B cell (primary cell): ENCODE measurements at regions not wholly inside any gene's neighbourhood (a gene's known extent, or its start where the extent isn't known, plus 50 kb on each side); places are given as distances from the start of the nearest gene placed in this dataset.

ENCODE experiments used
- ATAC-seq: fragments of 200-7000 bp; cut with Tn5 transposase; one replicate; pipeline ENCODE4 v1.10.0; 2021; ENCODE audit warnings: low read depth, mild to moderate bottlenecking, moderate number of reproducible peaks, moderate library complexity
- CTCF ChIA-PET: fragments of 350-600 bp; sonication (Branson Sonifier 250); formaldehyde crosslinking; loops from one replicate; lab custom pipeline; 2021; ENCODE audit warnings: antibody characterized with exemption, inconsistent platforms; lab: Charles Lee
- POLR2A ChIA-PET: fragments of 350-600 bp; sonication (Branson Sonifier 250); formaldehyde crosslinking; loops from one replicate; lab custom pipeline; 2021; ENCODE audit warnings: antibody characterized with exemption; lab: Charles Lee
- DNase-seq: peaks from one replicate; pipeline ENCODE4 v3.0.0; 2013
- H2AFZ ChIP-seq: 2 replicates; pipeline ENCODE4 v1.6.1; 2012; ENCODE audit warnings: mild to moderate bottlenecking, low read depth, low read length; ENCODE audit not compliant: insufficient read depth, poor library complexity, severe bottlenecking
- H3K27ac ChIP-seq, 2 donors: 1 replicate in 1 of 2; 2 replicates in 1 of 2; pipeline ENCODE4 v1.5.1; 2012 to 2013; ENCODE audit warnings: low read length in 2 of 2, mild to moderate bottlenecking in 2 of 2, moderate library complexity in 1 of 2
- H3K27me3 ChIP-seq, 4 experiments: fragments of 200-600 bp in 1 of 4; sonication (generic) in 1 of 4; replicated peaks in 1 of 4; 1 replicate in 2 of 4; 2 replicates in 2 of 4; pipeline versions ENCODE4 v1.6.1 to v1.7.0; 2013 to 2016; ENCODE audit warnings: low read length in 3 of 4, mild to moderate bottlenecking in 2 of 4, mixed read lengths in 1 of 4, moderate library complexity in 1 of 4; ENCODE audit not compliant: insufficient read depth in 4 of 4, control insufficient read depth in 3 of 4; ENCODE audit errors: control extremely low read depth in 1 of 4
- H3K36me3 ChIP-seq, 2 experiments: replicated peaks in 1 of 2; 1 replicate in 1 of 2; 2 replicates in 1 of 2; pipeline versions ENCODE4 v1.6.1 to v1.7.1; 2013; ENCODE audit warnings: low read length in 1 of 2; ENCODE audit not compliant: insufficient read depth in 2 of 2, control insufficient read depth in 1 of 2; ENCODE audit errors: control extremely low read depth in 1 of 2, extremely low read depth in 1 of 2
- H3K4me1 ChIP-seq, 2 donors: fragments of 200-600 bp in 1 of 2; sonication (generic) in 1 of 2; 1 replicate in 1 of 2; 2 replicates in 1 of 2; pipeline versions ENCODE4 v1.5.1 to v1.6.1; 2013 to 2017; ENCODE audit warnings: low read length in 2 of 2; ENCODE audit not compliant: control insufficient read depth in 2 of 2, insufficient read depth in 2 of 2
- H3K4me2 ChIP-seq: replicated peaks from 2 replicates; pipeline ENCODE3; 2012; ENCODE audit warnings: mild to moderate bottlenecking, low read depth, low read length; ENCODE audit not compliant: poor library complexity, severe bottlenecking
- H3K4me3 ChIP-seq, 5 experiments: fragments of 200-600 bp in 1 of 5; sonication (generic) in 1 of 5; 1 replicate in 3 of 5; 2 replicates in 2 of 5; pipeline versions ENCODE4 v1.5.1 to v1.7.0; 2011 to 2016; ENCODE audit warnings: low read length in 4 of 5, mild to moderate bottlenecking in 4 of 5, low read depth in 2 of 5, control low read depth in 1 of 5, moderate library complexity in 1 of 5; ENCODE audit not compliant: insufficient read depth in 1 of 5; ENCODE audit errors: control extremely low read depth in 1 of 5, extremely low read depth in 1 of 5
- H3K79me2 ChIP-seq: fragments of 200-600 bp; sonication (generic); one replicate; pipeline ENCODE4 v1.6.0; 2016; ENCODE audit warnings: low read length; ENCODE audit not compliant: control insufficient read depth, insufficient read depth
- H3K9ac ChIP-seq: fragments of 200-600 bp; sonication (generic); 2 replicates; pipeline ENCODE4 v1.6.1; 2017; ENCODE audit warnings: mild to moderate bottlenecking, low read length, moderate library complexity
- H3K9me3 ChIP-seq, 3 donors: one replicate each; pipeline versions ENCODE4 v1.6.1 to v1.7.1; 2013; ENCODE audit warnings: low read length in 2 of 3; ENCODE audit not compliant: control insufficient read depth in 2 of 3, insufficient read depth in 1 of 3; ENCODE audit errors: control extremely low read depth in 1 of 3
- H4K20me1 ChIP-seq: 2 replicates; pipeline ENCODE4 v1.6.0; 2012; ENCODE audit warnings: mild to moderate bottlenecking, low read length; ENCODE audit not compliant: insufficient read depth, control insufficient read depth, poor library complexity, severe bottlenecking
- H3K27ac Mint-ChIP-seq: one replicate; pipeline ENCODE4 v1.8.0; 2021; ENCODE audit warnings: mixed read lengths
- H3K27me3 Mint-ChIP-seq: one replicate; pipeline ENCODE4 v1.8.0; 2021; ENCODE audit warnings: mixed read lengths
- H3K4me1 Mint-ChIP-seq: one replicate; pipeline ENCODE4 v1.8.0; 2021; ENCODE audit warnings: mixed read lengths
- H3K4me3 Mint-ChIP-seq: one replicate; pipeline ENCODE4 v1.8.0; 2021; ENCODE audit warnings: mixed read lengths
- H3K9me3 Mint-ChIP-seq: one replicate; pipeline ENCODE4 v1.8.0; 2022; ENCODE audit warnings: mixed read lengths; ENCODE audit not compliant: insufficient read depth
- CTCF ChIP-seq: fragments of 200-600 bp; IDR thresholded peaks from one replicate; pipeline ENCODE4 v1.8.0; 2022; ENCODE audit warnings: antibody characterized with exemption, mild to moderate bottlenecking
- EZH2 ChIP-seq: IDR thresholded peaks from 2 replicates; pipeline ENCODE4 v1.6.1; 2012; ENCODE audit warnings: borderline replicate concordance, low read depth, mild to moderate bottlenecking, moderate library complexity, low read length; ENCODE audit not compliant: insufficient read depth, poor library complexity, severe bottlenecking
- WGBS: methylation state at CpG from one replicate; pipeline ENCODE4 v1.1.5; 2013; ENCODE audit warnings: missing lambda C conversion rate; ENCODE audit not compliant: insufficient coverage; 5-methylcytosine and 5-hydroxymethylcytosine counted together
- intact Hi-C: fragments of 100-400 bp; cut with micrococcal nuclease; formaldehyde crosslinking; loops from one replicate; pipeline ENCODE4 v1.10.0; 2022

GRCh38 chr1:80441664-80442063, 1359.1 kb upstream of the ADGRL2 start:
- H3K9ac ChIP-seq: no peak overlapping the region
- H3K27me3 ChIP-seq: no peaks in the 10 kb centered on the region
- H3K27ac ChIP-seq: no peak overlapping the region
- H3K4me2 ChIP-seq: no peak overlapping the region
- TF ChIP-seq EZH2 (no peak), CTCF (no peak)
- WGBS: 94% methylated on average over 7 of the region's 7 CpGs
- CTCF ChIA-PET: no interaction called here
- no peaks in the 10 kb centered on the region for H3K4me1 ChIP-seq
- intact Hi-C loops: no loop called here
- H3K27me3 Mint-ChIP-seq: no peaks in the 10 kb centered on the region
- DNase-seq (no peak), ATAC-seq (no peak)
- H3K9me3 ChIP-seq: no peaks in the 10 kb centered on the region
- no peak overlapping the region for H2AFZ ChIP-seq
- POLR2A ChIA-PET: no interaction called here
- H3K79me2 ChIP-seq: no peaks in the 10 kb centered on the region
- H3K27ac Mint-ChIP-seq: no peak overlapping the region
- no peaks in the 10 kb centered on the region for H3K4me1 Mint-ChIP-seq
- H3K4me3 ChIP-seq: no peak overlapping the region
- H3K9me3 Mint-ChIP-seq: no peaks in the 10 kb centered on the region
- no peaks in the 10 kb centered on the region for H4K20me1 ChIP-seq
- no peak overlapping the region for H3K4me3 Mint-ChIP-seq
- H3K36me3 ChIP-seq: no peaks in the 10 kb centered on the region

- Mint-ChIP-seq H3K4me1 (no peaks in the 10 kb centered on the region), H3K4me3 (no peak overlapping the region), H3K27ac (no peak overlapping the region), H3K9me3 (peaks cover 2% of the 10 kb centered on the region), H3K27me3 (no peaks in the 10 kb centered on the region)
- DNase-seq (no peak), ATAC-seq (no peak)
- Histone ChIP-seq H3K9me3 (no peaks in the 10 kb centered on the region), H3K79me2 (no peaks in the 10 kb centered on the region), H3K4me1 (no peaks in the 10 kb centered on the region), H3K36me3 (no peaks in the 10 kb centered on the region), H3K9ac (no peak overlapping the region), H3K27me3 (no peaks in the 10 kb centered on the region), H4K20me1 (no peaks in the 10 kb centered on the region), H3K27ac (no peak overlapping the region), H3K4me2 (no peak overlapping the region), H2AFZ (no peak overlapping the region), H3K4me3 (no peak overlapping the region)
- ChIA-PET POLR2A (no interaction called here), CTCF (no interaction called here)
- intact Hi-C loops: no loop called here
- no CpG with 5 or more reads among the region's 1 CpG for WGBS
- TF ChIP-seq EZH2 (no peak), CTCF (no peak)
Measured at GRCh38 chr1:80436851-80437250, 1363.9 kb upstream of the ADGRL2 start.
